ENCODE measurements at regions not wholly inside any gene's neighbourhood (a gene's known extent, or its start where the extent isn't known, plus 50 kb on each side); places are given as distances from the start of the nearest gene placed in this dataset.
"Not testable (repeated sequence)": the region's sequence is repeated elsewhere in the genome, so short reads cannot be mapped to it uniquely, and the experiment has no call there.

GRCh38 chr21:33972539-33972938, 56.9 kb upstream of the ATP5PO start:
- DNase-seq, result no peak

GRCh38 chr21:33971492-33972013, 55.9 kb upstream of the ATP5PO start:
- DNase-seq, result no peak

GRCh38 chr21:33969581-33969980, 54.0 kb upstream of the ATP5PO start:
- no peak for DNase-seq

- DNase-seq, result no peak
These were observed 53.4 kb upstream of the ATP5PO start for GRCh38 chr21:33968995-33969348.

GRCh38 chr21:33968080-33968994, 52.7 kb upstream of the ATP5PO start:
- no peak for DNase-seq

- DNase-seq, result no peak
These were observed 51.5 kb upstream of the ATP5PO start for GRCh38 chr21:33967086-33967571.

- no peak for DNase-seq
These were observed 50.8 kb upstream of the ATP5PO start for GRCh38 chr21:33966324-33966949.

GRCh38 chr21:33965662-33966061, 50.1 kb upstream of the ATP5PO start:
- not testable (repeated sequence) for DNase-seq

Data from skin of body (tissue), 1 donor.